GM19468 (cell line): ENCODE measurements at regions not wholly inside any gene's neighbourhood (a gene's known extent, or its start where the extent isn't known, plus 50 kb on each side); places are given as distances from the start of the nearest gene placed in this dataset.
"Not testable (repeated sequence)": the region's sequence is repeated elsewhere in the genome, so short reads cannot be mapped to it uniquely, and the experiment has no call there.

Experiments
- ATAC-seq: cut with Tn5 transposase; IDR thresholded peaks from one replicate; pipeline ENCODE4 v1.9.1; 2021; ENCODE audit warnings: mild to moderate bottlenecking, moderate library complexity, moderate number of reproducible peaks; ENCODE audit not compliant: unreplicated experiment; ENCODE audit errors: extremely low read depth

GRCh38 chr7:112939574-112940313 is 146.9 kb downstream of the GPR85 start:
- ATAC-seq = peak; percentile 99

GRCh38 chr7:112938863-112939573 is 147.6 kb downstream of the GPR85 start:
- no peak for ATAC-seq

GRCh38 chr7:112937651-112938415 is 147.6 kb upstream of the TMEM168 start:
- no peak for ATAC-seq

- ATAC-seq = no peak
Measured at GRCh38 chr7:112933598-112933997, 143.4 kb upstream of the TMEM168 start.

- ATAC-seq = no peak
Measured at GRCh38 chr7:112930787-112931186, 140.6 kb upstream of the TMEM168 start.

- ATAC-seq = no peak
Measured at GRCh38 chr7:112929421-112929820, 139.2 kb upstream of the TMEM168 start.

GRCh38 chr7:112926018-112926417 is 135.8 kb upstream of the TMEM168 start:
- no peak for ATAC-seq

GRCh38 chr7:112922546-112922945 is 132.4 kb upstream of the TMEM168 start:
- ATAC-seq = not testable (repeated sequence)

- ATAC-seq = not testable (repeated sequence)
Measured at GRCh38 chr7:112916431-112916830, 126.2 kb upstream of the TMEM168 start.

GRCh38 chr7:112908086-112908485 is 117.9 kb upstream of the TMEM168 start:
- no peak for ATAC-seq

- no peak for ATAC-seq
Measured at GRCh38 chr7:112907658-112908057, 117.5 kb upstream of the TMEM168 start.

- no peak for ATAC-seq
Measured at GRCh38 chr7:112905950-112906349, 115.8 kb upstream of the TMEM168 start.

GRCh38 chr7:112905413-112905812 is 115.2 kb upstream of the TMEM168 start:
- ATAC-seq = no peak

GRCh38 chr7:112898432-112899290 is 108.5 kb upstream of the TMEM168 start:
- peak; percentile 40 for ATAC-seq

- ATAC-seq = no peak
Measured at GRCh38 chr7:112897839-112898431, 107.7 kb upstream of the TMEM168 start.

GRCh38 chr7:112896026-112896601 is 105.9 kb upstream of the TMEM168 start:
- no peak for ATAC-seq

GRCh38 chr7:112892263-112892662 is 102.1 kb upstream of the TMEM168 start:
- no peak for ATAC-seq

- ATAC-seq = no peak
Measured at GRCh38 chr7:112891698-112892097, 101.5 kb upstream of the TMEM168 start.

- ATAC-seq = no peak
Measured at GRCh38 chr7:112889834-112890438, 99.7 kb upstream of the TMEM168 start.
